AG04449 (cell line): ENCODE measurements at regions not wholly inside any gene's neighbourhood (a gene's known extent, or its start where the extent isn't known, plus 50 kb on each side); places are given as distances from the start of the nearest gene placed in this dataset.
"Not testable (repeated sequence)": the region's sequence is repeated elsewhere in the genome, so short reads cannot be mapped to it uniquely, and the experiment has no call there.

Experiments
- CTCF ChIA-PET: fragments of 350-600 bp; formaldehyde crosslinking; extraction: SDS; loops from one replicate; lab custom pipeline; 2021; ENCODE audit warnings: antibody characterized with exemption; lab: Yijun Ruan, JAX
- POLR2A ChIA-PET: fragments of 400-600, 350-600 bp; formaldehyde crosslinking; extraction: SDS; loops from one replicate; lab custom pipeline; 2020; ENCODE audit warnings: antibody characterized with exemption, inconsistent platforms; lab: Yijun Ruan, JAX
- DNase-seq: peaks from one replicate; pipeline ENCODE4 v3.0.0-alpha.2; 2010; ENCODE audit warnings: low read depth, low spot score
- H3K4me3 ChIP-seq: 2 replicates; pipeline ENCODE4 v1.5.1; 2011; ENCODE audit warnings: low read depth, mild to moderate bottlenecking, control low read depth, low read length
- CTCF ChIP-seq: IDR thresholded peaks from one replicate; pipeline ENCODE4 v1.5.1; 2011; ENCODE audit warnings: mild to moderate bottlenecking, moderate library complexity, low read length, control low read depth, inconsistent platforms; ENCODE audit not compliant: insufficient read depth; ENCODE audit errors: missing control alignments

- TF ChIP-seq CTCF, result no peak
- no peak overlapping the region for H3K4me3 ChIP-seq
- no peak for DNase-seq
- ChIA-PET CTCF (no interaction called here), POLR2A (no interaction called here)
These were observed 503.7 kb downstream of the MATN1 start for GRCh38 chr1:30219675-30220074.

- CTCF ChIA-PET, result no interaction called here
These were observed 504.9 kb downstream of the MATN1 start for GRCh38 chr1:30218438-30218837.

GRCh38 chr1:30216602-30217001, 506.8 kb downstream of the MATN1 start:
- no peak for TF ChIP-seq CTCF
- ChIA-PET POLR2A (no interaction called here), CTCF (no interaction called here)
- no peak overlapping the region for H3K4me3 ChIP-seq
- no peak for DNase-seq

More at GRCh38 chr1:30218438-30218837, 504.9 kb downstream of the MATN1 start:
- POLR2A ChIA-PET, result no interaction called here
- no peak overlapping the region for H3K4me3 ChIP-seq
- TF ChIP-seq CTCF, result no peak
- DNase-seq, result no peak

GRCh38 chr1:30213936-30214335, 509.4 kb downstream of the MATN1 start:
- TF ChIP-seq CTCF, result no peak
- no peak for DNase-seq
- H3K4me3 ChIP-seq, result no peak overlapping the region
- ChIA-PET CTCF (no interaction called here), POLR2A (no interaction called here)

GRCh38 chr1:30207962-30208361, 515.4 kb downstream of the MATN1 start:
- POLR2A ChIA-PET, CTCF ChIA-PET: not testable (repeated sequence)

GRCh38 chr1:30206631-30207030, 516.8 kb downstream of the MATN1 start:
- DNase-seq, H3K4me3 ChIP-seq, POLR2A ChIA-PET, CTCF ChIA-PET: not testable (repeated sequence)

More at GRCh38 chr1:30207962-30208361, 515.4 kb downstream of the MATN1 start:
- H3K4me3 ChIP-seq, DNase-seq: not testable (repeated sequence)

GRCh38 chr1:30204916-30205315, 518.5 kb downstream of the MATN1 start:
- POLR2A ChIA-PET, CTCF ChIA-PET, DNase-seq, H3K4me3 ChIP-seq: not testable (repeated sequence)

GRCh38 chr1:30201015-30201414, 522.4 kb downstream of the MATN1 start:
- no peak for TF ChIP-seq CTCF
- no peak overlapping the region for H3K4me3 ChIP-seq
- no peak for DNase-seq
- POLR2A ChIA-PET, result no interaction called here
- CTCF ChIA-PET, result no interaction called here
